ENCODE measurements at regions not wholly inside any gene's neighbourhood (a gene's known extent, or its start where the extent isn't known, plus 50 kb on each side); places are given as distances from the start of the nearest gene placed in this dataset.

GRCh38 chr2:76314271-76315020 lies 603.7 kb upstream of the GCFC2 start:
- no peaks in the 10 kb centered on the region for H3K36me3 ChIP-seq (ENCODE audit: insufficient read depth, low read length)
- no peak overlapping the region for H3K4me3 Mint-ChIP-seq
- no peaks in the 10 kb centered on the region for H3K4me1 ChIP-seq (ENCODE audit: insufficient read depth, low read length)
- H3K27ac ChIP-seq (ENCODE audit: low read depth in 1 of 2, low read length in 2 of 2): no peak overlapping the region
- DNase-seq (no peak), ATAC-seq (ENCODE audit: poor library complexity) (no peak)
- peaks cover 12% of the 10 kb centered on the region for H3K9me3 Mint-ChIP-seq
- H3K27ac Mint-ChIP-seq: no peak overlapping the region
- CTCF ChIA-PET: no interaction called here
- no peak overlapping the region for H3K4me3 ChIP-seq (ENCODE audit: low read length)
- no peaks in the 10 kb centered on the region for H3K27me3 ChIP-seq (ENCODE audit: control insufficient read depth in 1 of 2, insufficient read depth in 2 of 2, low read length in 2 of 2)
- POLR2A ChIA-PET: no interaction called here
- H3K4me1 Mint-ChIP-seq (ENCODE audit: low read depth): no peaks in the 10 kb centered on the region
- no peaks in the 10 kb centered on the region for H3K36me3 Mint-ChIP-seq (ENCODE audit: low read depth)
- no peak for TF ChIP-seq CTCF (IDR thresholded peaks at IDR 0.05)
- no peaks in the 10 kb centered on the region for H3K27me3 Mint-ChIP-seq
- no peaks in the 10 kb centered on the region for H3K9me3 ChIP-seq (ENCODE audit: control insufficient read depth in 1 of 2, insufficient read depth in 1 of 2, low read length in 2 of 2)
- intact Hi-C loops (cut with DNase I, micrococcal nuclease): no loop called here

- H3K9me3 ChIP-seq (ENCODE audit: control insufficient read depth in 1 of 2, insufficient read depth in 1 of 2, low read length in 2 of 2): peaks cover 0 to 3% of the 10 kb centered on the region in 2 experiments
- no peak overlapping the region for H3K4me3 ChIP-seq (ENCODE audit: low read length)
- no peaks in the 10 kb centered on the region for H3K36me3 ChIP-seq (ENCODE audit: insufficient read depth, low read length)
- H3K4me1 ChIP-seq (ENCODE audit: insufficient read depth, low read length): no peaks in the 10 kb centered on the region
- POLR2A ChIA-PET: no interaction called here
- intact Hi-C loops (cut with DNase I, micrococcal nuclease): no loop called here
- no peak for DNase-seq
- CTCF ChIA-PET: no interaction called here
- ATAC-seq (ENCODE audit: poor library complexity): no peak
- TF ChIP-seq CTCF (IDR thresholded peaks at IDR 0.05): no peak
- H3K27ac ChIP-seq (ENCODE audit: low read depth in 1 of 2, low read length in 2 of 2): no peak overlapping the region
- no peaks in the 10 kb centered on the region for H3K36me3 Mint-ChIP-seq (ENCODE audit: low read depth)
- H3K4me3 Mint-ChIP-seq: no peak overlapping the region
- no peaks in the 10 kb centered on the region for H3K4me1 Mint-ChIP-seq (ENCODE audit: low read depth)
- H3K27me3 ChIP-seq (ENCODE audit: control insufficient read depth in 1 of 2, insufficient read depth in 2 of 2, low read length in 2 of 2): no peaks in the 10 kb centered on the region
- H3K9me3 Mint-ChIP-seq: peaks cover 9% of the 10 kb centered on the region
- no peaks in the 10 kb centered on the region for H3K27me3 Mint-ChIP-seq
- no peak overlapping the region for H3K27ac Mint-ChIP-seq
These were observed 601.5 kb upstream of the GCFC2 start for GRCh38 chr2:76312236-76312635.

- CTCF ChIA-PET: no interaction called here
- ATAC-seq (ENCODE audit: poor library complexity) (no peak), DNase-seq (no peak)
- Histone ChIP-seq H3K9me3 (ENCODE audit: control insufficient read depth in 1 of 2, insufficient read depth in 1 of 2, low read length in 2 of 2) (peaks cover 0 to 3% of the 10 kb centered on the region in 2 experiments), H3K36me3 (ENCODE audit: insufficient read depth, low read length) (no peaks in the 10 kb centered on the region), H3K4me3 (ENCODE audit: low read length) (no peak overlapping the region), H3K4me1 (ENCODE audit: insufficient read depth, low read length) (no peaks in the 10 kb centered on the region), H3K27me3 (ENCODE audit: control insufficient read depth in 1 of 2, insufficient read depth in 2 of 2, low read length in 2 of 2) (no peaks in the 10 kb centered on the region), H3K27ac (ENCODE audit: low read depth in 1 of 2, low read length in 2 of 2) (no peak overlapping the region)
- H3K4me1 Mint-ChIP-seq (ENCODE audit: low read depth): no peaks in the 10 kb centered on the region
- no peaks in the 10 kb centered on the region for H3K27me3 Mint-ChIP-seq
- intact Hi-C loops (cut with DNase I, micrococcal nuclease): no loop called here
- no peak for TF ChIP-seq CTCF (IDR thresholded peaks at IDR 0.05)
- no peaks in the 10 kb centered on the region for H3K36me3 Mint-ChIP-seq (ENCODE audit: low read depth)
- H3K9me3 Mint-ChIP-seq: peaks cover 5% of the 10 kb centered on the region
- H3K4me3 Mint-ChIP-seq: no peak overlapping the region
- POLR2A ChIA-PET: no interaction called here
- no peak overlapping the region for H3K27ac Mint-ChIP-seq
These were observed 601.0 kb upstream of the GCFC2 start for GRCh38 chr2:76311728-76312127.
